Right lobe of liver (tissue), 4 donors: ENCODE measurements at regions not wholly inside any gene's neighbourhood (a gene's known extent, or its start where the extent isn't known, plus 50 kb on each side); places are given as distances from the start of the nearest gene placed in this dataset.

Source experiments
- CTCF ChIP-seq, 4 donors: fragments of 200-600 bp in 3 of 4; fragments of 450-650 bp in 1 of 4; IDR thresholded peaks; one replicate each; pipeline versions ENCODE4 v1.5.1 to v1.8.0; 2016 to 2022; ENCODE audit warnings: antibody characterized with exemption in 4 of 4, mild to moderate bottlenecking in 2 of 4
- POLR2A ChIP-seq: fragments of 450-650 bp; IDR thresholded peaks from one replicate; pipeline ENCODE4 v1.6.1; 2017; ENCODE audit warnings: antibody characterized with exemption, mild to moderate bottlenecking
- donor health status: DM: no; HTN: no; CAD: no.
- donor health status: DM: no; HTN: no; CAD: no.
- donor health status: DM: no; HTN: yes; CAD: no.

GRCh38 chr18:73110307-73110706 lies 242.5 kb upstream of the NETO1 start:
- TF ChIP-seq POLR2A (no peak), CTCF (IDR thresholded peaks at IDR 0.05) (no peak)
